AG09309 (cell line): ENCODE measurements at regions not wholly inside any gene's neighbourhood (a gene's known extent, or its start where the extent isn't known, plus 50 kb on each side); places are given as distances from the start of the nearest gene placed in this dataset.

Experiments used
- DNase-seq: peaks from one replicate; pipeline ENCODE4 v3.0.0-alpha.2; 2010; ENCODE audit warnings: low read depth
- H3K4me3 ChIP-seq: 2 replicates; pipeline ENCODE4 v1.5.1; 2011; ENCODE audit warnings: mild to moderate bottlenecking, low read depth, low read length, moderate library complexity; ENCODE audit not compliant: control insufficient read depth
- TF ChIP-seq, protein P1 (sequence below): IDR thresholded peaks from 2 replicates; pipeline ENCODE4 v1.5.1; 2011; ENCODE audit warnings: mild to moderate bottlenecking, low read depth, low read length, inconsistent platforms; ENCODE audit not compliant: insufficient read depth, control insufficient read depth; ENCODE audit errors: missing control alignments

DNA sequence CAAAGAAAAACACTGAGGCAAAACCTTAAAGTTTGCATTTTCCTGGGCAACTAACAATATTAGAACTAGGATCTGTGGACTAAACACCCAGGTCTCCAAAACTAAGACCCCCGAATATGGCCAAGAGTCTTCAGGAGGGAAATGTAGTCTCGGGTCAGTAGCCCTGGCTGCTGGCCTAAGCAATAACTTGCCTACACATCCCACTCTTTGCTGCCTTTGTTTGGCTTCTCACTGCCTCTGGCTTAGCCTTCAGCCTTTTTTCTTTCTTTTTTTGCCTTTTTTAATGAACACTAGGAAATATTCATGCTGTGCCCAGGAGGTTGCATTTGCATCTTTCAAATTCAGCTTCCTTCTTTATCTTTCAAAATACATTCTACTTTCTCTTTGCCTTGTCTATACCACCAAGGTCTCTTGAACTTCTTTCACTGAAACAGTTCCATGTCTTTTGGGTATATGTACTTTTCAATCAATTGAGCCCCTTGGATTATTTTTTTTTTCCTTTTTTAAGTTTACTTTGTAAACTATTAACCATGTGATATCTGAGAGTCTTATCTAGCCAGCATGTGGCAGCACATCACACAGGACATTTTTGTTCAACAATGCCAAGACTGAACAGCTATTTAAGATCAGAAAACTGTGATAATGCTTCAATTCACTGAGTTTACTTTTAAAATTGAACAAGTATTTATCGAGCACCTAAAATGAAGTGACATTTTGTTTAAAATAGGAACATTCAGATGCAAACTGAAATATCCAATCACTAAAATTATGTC, 165.0 kb upstream of the TRPC6 start:
- no peak overlapping the region for H3K4me3 ChIP-seq
- no peak for DNase-seq
- TF ChIP-seq, protein P1, sequence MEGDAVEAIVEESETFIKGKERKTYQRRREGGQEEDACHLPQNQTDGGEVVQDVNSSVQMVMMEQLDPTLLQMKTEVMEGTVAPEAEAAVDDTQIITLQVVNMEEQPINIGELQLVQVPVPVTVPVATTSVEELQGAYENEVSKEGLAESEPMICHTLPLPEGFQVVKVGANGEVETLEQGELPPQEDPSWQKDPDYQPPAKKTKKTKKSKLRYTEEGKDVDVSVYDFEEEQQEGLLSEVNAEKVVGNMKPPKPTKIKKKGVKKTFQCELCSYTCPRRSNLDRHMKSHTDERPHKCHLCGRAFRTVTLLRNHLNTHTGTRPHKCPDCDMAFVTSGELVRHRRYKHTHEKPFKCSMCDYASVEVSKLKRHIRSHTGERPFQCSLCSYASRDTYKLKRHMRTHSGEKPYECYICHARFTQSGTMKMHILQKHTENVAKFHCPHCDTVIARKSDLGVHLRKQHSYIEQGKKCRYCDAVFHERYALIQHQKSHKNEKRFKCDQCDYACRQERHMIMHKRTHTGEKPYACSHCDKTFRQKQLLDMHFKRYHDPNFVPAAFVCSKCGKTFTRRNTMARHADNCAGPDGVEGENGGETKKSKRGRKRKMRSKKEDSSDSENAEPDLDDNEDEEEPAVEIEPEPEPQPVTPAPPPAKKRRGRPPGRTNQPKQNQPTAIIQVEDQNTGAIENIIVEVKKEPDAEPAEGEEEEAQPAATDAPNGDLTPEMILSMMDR, result no peak

- TF ChIP-seq, protein P1, result no peak
- H3K4me3 ChIP-seq, result no peak overlapping the region
- no peak for DNase-seq
These were observed 161.9 kb upstream of the TRPC6 start for GRCh38 chr11:101745756-101746155.

DNA sequence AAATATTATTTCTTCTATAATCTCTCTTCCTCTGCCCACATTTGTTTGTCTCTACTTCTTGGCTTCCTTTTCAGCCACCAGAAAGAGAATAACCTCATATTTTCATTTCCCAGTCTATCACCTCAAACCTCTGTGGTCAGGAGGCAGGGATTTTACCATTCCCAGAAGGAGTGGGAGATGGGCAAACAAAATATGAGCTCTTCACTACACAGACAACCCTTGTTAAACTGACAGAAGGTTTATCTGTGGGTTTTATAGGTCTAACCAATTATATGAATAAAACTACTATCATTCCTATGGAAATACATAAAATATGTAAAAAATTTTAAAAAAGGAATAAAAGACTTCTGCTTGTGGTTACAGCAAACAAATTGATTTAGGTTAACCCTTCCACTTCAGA, 160.0 kb upstream of the TRPC6 start:
- DNase-seq, result no peak
- H3K4me3 ChIP-seq, result no peak overlapping the region
- TF ChIP-seq, protein P1, result no peak

GRCh38 chr11:101741479-101742175, 157.8 kb upstream of the TRPC6 start:
- DNase-seq, result no peak
- no peak overlapping the region for H3K4me3 ChIP-seq
- TF ChIP-seq, protein P1, result no peak

DNA sequence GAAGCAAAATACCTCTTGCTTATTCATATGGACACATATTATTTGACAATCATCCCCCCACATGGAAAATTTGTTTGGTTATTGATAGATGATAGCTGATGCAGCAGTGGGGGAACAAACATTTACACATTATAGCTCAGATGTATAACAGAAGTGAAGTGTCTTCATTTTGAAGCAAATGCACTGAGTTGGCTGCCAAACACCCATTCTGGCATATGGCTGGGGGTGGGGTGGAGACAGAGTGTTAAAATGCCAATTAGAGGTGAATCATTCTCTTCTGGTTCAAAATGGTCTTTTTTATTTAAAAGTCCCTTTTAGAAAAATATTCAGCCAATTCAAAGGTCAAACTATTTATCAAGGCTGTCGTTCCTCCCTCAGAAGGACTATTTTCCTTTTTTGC, 157.3 kb upstream of the TRPC6 start:
- DNase-seq, result no peak
- no peak overlapping the region for H3K4me3 ChIP-seq
- TF ChIP-seq, protein P1, result no peak

DNA sequence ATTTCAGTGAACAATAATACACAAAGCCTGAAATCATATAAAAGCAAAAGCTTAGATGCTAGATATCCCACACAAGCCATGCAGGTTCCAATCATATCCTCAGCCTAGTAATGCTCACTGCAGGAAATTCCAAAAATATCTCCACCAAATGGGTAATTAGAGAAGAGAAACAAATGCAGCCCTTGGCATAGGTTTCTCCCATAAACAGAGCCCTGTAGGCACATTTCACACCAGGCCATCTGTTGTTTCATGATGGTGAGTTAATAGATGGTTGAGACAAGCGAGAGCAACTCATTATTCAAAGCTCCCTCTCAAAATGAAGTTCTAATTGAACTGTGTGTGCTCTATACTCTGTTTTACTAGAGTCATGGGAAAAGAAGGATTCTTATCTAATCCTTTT, 154.6 kb upstream of the TRPC6 start:
- TF ChIP-seq, protein P1, result no peak
- no peak overlapping the region for H3K4me3 ChIP-seq
- peak; percentile 3 for DNase-seq
